ENCODE measurements at regions not wholly inside any gene's neighbourhood (a gene's known extent, or its start where the extent isn't known, plus 50 kb on each side); places are given as distances from the start of the nearest gene placed in this dataset.

DNA sequence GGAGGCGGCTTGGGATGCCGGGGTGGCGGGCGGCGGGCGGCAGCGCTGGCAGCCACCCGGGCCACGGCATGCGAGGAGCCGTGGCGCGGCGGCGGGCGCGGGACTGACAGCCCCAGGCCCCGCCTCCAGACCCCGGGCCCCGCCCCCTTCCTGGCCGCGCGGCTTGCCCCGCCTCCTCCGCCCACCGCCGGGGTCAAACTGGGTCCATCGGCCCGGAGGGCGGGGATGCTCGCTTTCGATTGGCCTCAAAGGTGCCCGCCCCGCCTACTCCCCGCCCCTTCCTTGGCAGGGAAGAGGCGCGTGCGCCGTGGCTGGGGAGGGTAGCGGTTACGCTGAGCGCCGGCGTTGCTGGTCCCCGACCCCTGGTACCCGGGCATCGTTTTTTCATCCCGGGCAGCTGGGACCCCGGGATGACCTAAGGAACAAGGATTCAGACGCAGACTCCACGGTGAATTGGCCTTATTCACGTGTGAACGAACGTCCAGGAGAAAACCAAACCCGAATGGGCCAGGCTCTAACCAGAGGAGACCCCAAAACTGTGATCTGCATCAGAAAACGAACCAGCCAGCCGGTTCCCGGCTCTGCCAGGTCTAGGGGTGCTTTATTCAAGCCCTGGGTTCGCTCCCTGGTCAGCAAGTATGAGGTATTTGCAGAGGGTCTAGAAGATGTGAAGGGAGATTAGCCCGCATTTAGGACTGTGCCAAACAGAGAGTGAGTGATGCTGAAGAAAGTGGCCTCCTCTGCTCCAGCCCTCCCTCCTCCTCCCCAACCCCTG, 117.2 kb upstream of the GUCA2B start:
- no peaks in the 10 kb centered on the region for H3K9me3 ChIP-seq (replicated peaks; ENCODE audit: control insufficient read depth, low read depth, low read length)
- peaks cover 14% of the 10 kb centered on the region for H3K27me3 ChIP-seq (ENCODE audit: control insufficient read depth, insufficient read depth, low read length)
- H3K4me3 ChIP-seq (ENCODE audit: low read length), result peak overlapping the region; percentile 57
- WGBS (ENCODE audit: insufficient coverage), result under 1% methylated on average over 57 of the region's 60 CpGs
- DNase-seq, result peak; percentile 97
- H3K27ac ChIP-seq (ENCODE audit: low read length), result no peak overlapping the region
- H3K36me3 ChIP-seq (ENCODE audit: control insufficient read depth, insufficient read depth, low read length), result no peaks in the 10 kb centered on the region
- H3K4me1 ChIP-seq (ENCODE audit: control insufficient read depth, insufficient read depth, low read length), result peaks cover 9% of the 10 kb centered on the region

DNA sequence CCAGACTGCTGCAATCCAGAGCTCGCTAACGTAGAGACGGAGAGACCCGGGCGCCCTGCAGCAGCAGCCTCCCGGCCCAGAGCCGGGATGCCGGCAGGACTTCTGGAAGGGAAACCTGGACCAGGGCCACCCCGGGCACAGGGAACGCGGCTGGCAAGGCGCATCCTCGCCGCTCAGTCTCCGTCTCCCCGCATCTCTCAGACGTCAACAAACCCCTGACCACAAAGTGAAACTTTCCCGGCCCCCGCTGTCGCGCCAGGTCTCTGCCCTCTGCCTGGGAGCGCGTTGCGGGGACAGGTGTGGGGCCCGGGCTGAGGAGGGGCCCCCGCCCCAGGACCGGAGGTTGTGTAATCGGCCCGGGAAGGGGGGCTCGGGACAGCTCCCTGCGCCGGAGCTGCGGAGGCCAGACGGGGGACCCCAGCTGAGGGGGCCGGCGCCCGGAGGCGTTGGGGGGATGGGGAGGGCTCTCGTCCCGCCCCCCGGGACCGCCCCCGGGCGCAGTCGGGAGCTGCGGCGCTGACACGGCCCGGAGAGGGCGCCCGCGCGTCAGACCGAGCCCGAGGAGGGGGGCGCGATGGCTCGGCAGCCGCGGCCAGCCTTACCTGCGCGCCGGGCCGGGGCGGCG, 116.6 kb upstream of the HIVEP3 start:
- Histone ChIP-seq H3K4me3 (ENCODE audit: low read length) (peak overlapping the region; percentile 87), H3K4me1 (ENCODE audit: control insufficient read depth, insufficient read depth, low read length) (peaks cover 9% of the 10 kb centered on the region), H3K27me3 (ENCODE audit: control insufficient read depth, insufficient read depth, low read length) (peaks cover 14% of the 10 kb centered on the region), H3K9me3 (replicated peaks; ENCODE audit: control insufficient read depth, low read depth, low read length) (no peaks in the 10 kb centered on the region), H3K27ac (ENCODE audit: low read length) (peak overlapping the region; percentile 1), H3K36me3 (ENCODE audit: control insufficient read depth, insufficient read depth, low read length) (no peaks in the 10 kb centered on the region)
- WGBS (ENCODE audit: insufficient coverage), result under 1% methylated on average over 62 of the region's 66 CpGs
- peak; percentile 84 for DNase-seq

DNA sequence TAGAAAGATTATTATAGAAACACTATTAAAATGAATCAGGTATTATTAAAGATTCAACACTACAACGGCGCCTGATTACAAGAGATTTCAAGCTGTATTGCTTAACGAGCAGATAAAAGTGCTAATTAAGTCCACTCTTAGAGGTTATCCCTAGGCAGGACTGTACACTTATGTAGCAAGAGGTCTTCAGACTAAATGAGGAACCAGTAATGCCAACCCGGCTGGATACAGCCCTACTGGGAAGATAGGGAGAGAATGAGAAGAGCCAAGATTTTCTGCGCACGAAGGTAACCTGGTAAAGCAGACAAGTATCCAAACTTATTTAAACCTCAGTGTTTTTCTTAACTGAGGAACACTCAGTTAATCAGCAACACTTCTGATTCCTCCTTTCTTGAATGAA, 115.7 kb upstream of the HIVEP3 start:
- no peak overlapping the region for H3K27ac ChIP-seq (ENCODE audit: low read length)
- 55% methylated on average over 2 of the region's 6 CpGs for WGBS (ENCODE audit: insufficient coverage)
- no peak overlapping the region for H3K4me3 ChIP-seq (ENCODE audit: low read length)
- peaks cover 9% of the 10 kb centered on the region for H3K4me1 ChIP-seq (ENCODE audit: control insufficient read depth, insufficient read depth, low read length)
- H3K27me3 ChIP-seq (ENCODE audit: control insufficient read depth, insufficient read depth, low read length), result peaks cover 14% of the 10 kb centered on the region
- DNase-seq, result no peak
- no peaks in the 10 kb centered on the region for H3K36me3 ChIP-seq (ENCODE audit: control insufficient read depth, insufficient read depth, low read length)
- no peaks in the 10 kb centered on the region for H3K9me3 ChIP-seq (replicated peaks; ENCODE audit: control insufficient read depth, low read depth, low read length)

DNA sequence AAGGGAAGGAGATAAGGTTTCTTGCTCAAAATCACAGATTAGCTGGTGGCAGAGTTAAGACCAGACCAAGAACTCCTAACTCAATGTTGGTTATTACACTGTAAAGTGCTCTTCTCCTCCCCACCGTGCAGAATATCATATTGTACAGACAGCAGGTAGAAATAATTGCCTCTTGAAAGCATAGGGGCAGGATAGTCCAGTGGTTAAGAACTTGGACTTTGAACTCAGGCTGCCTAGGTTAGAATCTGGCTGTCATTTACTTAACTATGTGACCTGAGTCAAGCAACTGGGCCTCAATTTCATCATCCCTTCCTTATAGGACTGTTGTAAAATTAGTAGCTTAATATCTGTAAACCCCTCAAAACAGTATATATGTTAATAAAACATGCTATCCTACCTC, 114.9 kb upstream of the HIVEP3 start:
- Histone ChIP-seq H3K36me3 (ENCODE audit: control insufficient read depth, insufficient read depth, low read length) (no peaks in the 10 kb centered on the region), H3K4me1 (ENCODE audit: control insufficient read depth, insufficient read depth, low read length) (peaks cover 9% of the 10 kb centered on the region), H3K27ac (ENCODE audit: low read length) (no peak overlapping the region), H3K9me3 (replicated peaks; ENCODE audit: control insufficient read depth, low read depth, low read length) (no peaks in the 10 kb centered on the region), H3K27me3 (ENCODE audit: control insufficient read depth, insufficient read depth, low read length) (peaks cover 14% of the 10 kb centered on the region), H3K4me3 (ENCODE audit: low read length) (no peak overlapping the region)
- WGBS (ENCODE audit: insufficient coverage), result no CpG with 5 or more reads among the region's 1 CpG
- no peak for DNase-seq

DNA sequence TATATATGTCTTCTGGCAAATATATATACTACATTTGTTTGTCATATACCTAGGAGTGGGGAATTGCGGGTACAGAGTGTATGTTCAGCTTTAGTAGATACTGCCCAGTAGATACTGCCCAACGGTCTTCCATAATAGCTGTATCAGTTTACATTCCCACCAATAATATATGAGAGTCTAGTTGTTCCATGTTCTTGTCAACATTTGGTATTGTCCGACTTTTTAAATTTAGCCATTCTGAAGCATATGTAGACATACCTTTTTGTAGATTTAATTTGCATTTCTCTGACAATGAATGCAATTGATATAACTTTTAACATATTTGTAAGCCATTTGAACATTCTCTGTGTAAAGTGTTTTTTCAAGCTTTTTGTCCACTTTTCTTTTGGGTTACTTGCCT, 99.0 kb upstream of the HIVEP3 start:
- no peak overlapping the region for H3K27ac ChIP-seq (ENCODE audit: low read length)

DNA sequence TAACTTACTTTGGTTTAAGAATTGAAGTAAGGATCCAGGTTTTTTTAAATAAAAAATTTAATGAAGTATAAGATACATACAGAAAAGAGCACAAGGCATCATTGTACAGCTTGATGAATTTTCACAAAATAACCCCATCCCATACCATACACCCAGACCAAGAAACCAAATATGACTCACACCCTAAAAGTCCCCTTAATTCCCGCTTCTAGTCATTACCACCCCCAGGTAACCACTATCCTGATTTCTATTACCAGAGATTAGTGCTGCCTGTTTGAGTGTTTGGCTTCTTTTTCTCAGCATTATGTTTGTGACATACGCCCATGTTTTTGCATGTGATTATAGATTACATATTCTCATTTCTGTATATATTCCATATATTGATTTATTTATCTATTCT, 98.5 kb upstream of the HIVEP3 start:
- no CpG with 5 or more reads among the region's 2 CpGs for WGBS (ENCODE audit: insufficient coverage)
- no peak for DNase-seq
- Histone ChIP-seq H3K36me3 (ENCODE audit: control insufficient read depth, insufficient read depth, low read length) (no peaks in the 10 kb centered on the region), H3K9me3 (replicated peaks; ENCODE audit: control insufficient read depth, low read depth, low read length) (peaks cover 3% of the 10 kb centered on the region), H3K4me1 (ENCODE audit: control insufficient read depth, insufficient read depth, low read length) (no peaks in the 10 kb centered on the region), H3K4me3 (ENCODE audit: low read length) (no peak overlapping the region), H3K27me3 (ENCODE audit: control insufficient read depth, insufficient read depth, low read length) (no peaks in the 10 kb centered on the region), H3K27ac (ENCODE audit: low read length) (no peak overlapping the region)

More for the DNA sequence above, 99.0 kb upstream of the HIVEP3 start:
- no CpG with 5 or more reads among the region's 3 CpGs for WGBS (ENCODE audit: insufficient coverage)
- H3K36me3 ChIP-seq (ENCODE audit: control insufficient read depth, insufficient read depth, low read length), result no peaks in the 10 kb centered on the region
- H3K4me1 ChIP-seq (ENCODE audit: control insufficient read depth, insufficient read depth, low read length), result no peaks in the 10 kb centered on the region
- H3K9me3 ChIP-seq (replicated peaks; ENCODE audit: control insufficient read depth, low read depth, low read length), result peaks cover 3% of the 10 kb centered on the region
- DNase-seq, result no peak
- H3K27me3 ChIP-seq (ENCODE audit: control insufficient read depth, insufficient read depth, low read length), result no peaks in the 10 kb centered on the region
- H3K4me3 ChIP-seq (ENCODE audit: low read length), result no peak overlapping the region

DNA sequence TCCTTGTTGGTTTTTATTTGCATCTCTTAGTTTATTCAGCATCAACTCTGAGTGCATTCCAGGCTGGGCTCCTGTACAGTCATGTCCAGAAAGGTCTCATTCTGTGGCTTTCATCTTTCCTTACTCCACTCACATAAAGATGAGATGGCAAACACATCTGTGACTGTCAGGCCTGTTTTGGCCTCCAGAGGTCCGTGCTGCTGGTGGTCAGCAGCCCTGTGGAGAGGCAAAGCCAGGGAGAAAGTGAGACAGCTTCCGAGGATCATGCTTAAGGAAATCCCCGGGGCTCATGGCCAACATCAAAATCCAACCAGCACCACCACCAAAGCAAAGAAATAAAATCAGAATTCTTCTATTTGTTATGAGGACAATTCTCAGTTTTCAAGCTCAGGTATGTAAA, 96.1 kb upstream of the HIVEP3 start:
- Histone ChIP-seq H3K4me1 (ENCODE audit: control insufficient read depth, insufficient read depth, low read length) (no peaks in the 10 kb centered on the region), H3K27me3 (ENCODE audit: control insufficient read depth, insufficient read depth, low read length) (no peaks in the 10 kb centered on the region), H3K27ac (ENCODE audit: low read length) (no peak overlapping the region), H3K4me3 (ENCODE audit: low read length) (no peak overlapping the region), H3K36me3 (ENCODE audit: control insufficient read depth, insufficient read depth, low read length) (no peaks in the 10 kb centered on the region), H3K9me3 (replicated peaks; ENCODE audit: control insufficient read depth, low read depth, low read length) (peaks cover 3% of the 10 kb centered on the region)
- WGBS (ENCODE audit: insufficient coverage), result no CpG with 5 or more reads among the region's 3 CpGs
- no peak for DNase-seq

DNA sequence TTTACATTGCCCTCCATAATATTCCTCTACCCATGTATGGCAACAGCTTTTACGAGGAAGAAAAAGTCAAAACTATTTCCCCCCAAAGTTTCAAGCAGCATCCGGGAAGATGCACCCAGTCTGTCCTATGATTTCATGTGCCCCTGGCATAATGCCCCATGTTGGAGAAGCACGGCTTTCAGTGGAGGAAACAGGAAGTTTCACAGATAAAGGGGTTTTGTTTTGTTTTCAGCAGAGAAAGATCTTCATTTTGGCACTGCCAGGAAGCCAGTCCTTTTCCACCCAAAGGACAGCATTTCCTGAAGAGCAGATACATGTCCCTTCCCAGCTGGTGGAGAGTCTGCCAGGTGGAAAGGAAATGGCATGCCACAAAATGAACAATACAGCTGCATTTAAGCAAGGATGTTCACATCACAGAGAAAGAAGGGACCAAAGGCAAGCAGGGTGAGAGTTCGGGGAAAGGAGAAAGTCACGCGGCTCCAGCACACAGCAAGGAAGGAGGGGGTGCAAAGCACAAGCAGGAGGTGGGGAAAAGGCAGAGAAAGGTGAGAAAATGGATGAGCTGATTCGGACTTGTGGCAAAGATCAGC, 95.3 kb upstream of the HIVEP3 start:
- DNase-seq, result peak; percentile 9
- no peaks in the 10 kb centered on the region for H3K36me3 ChIP-seq (ENCODE audit: control insufficient read depth, insufficient read depth, low read length)
- peaks cover 3% of the 10 kb centered on the region for H3K9me3 ChIP-seq (replicated peaks; ENCODE audit: control insufficient read depth, low read depth, low read length)
- H3K27me3 ChIP-seq (ENCODE audit: control insufficient read depth, insufficient read depth, low read length), result no peaks in the 10 kb centered on the region
- no peak overlapping the region for H3K4me3 ChIP-seq (ENCODE audit: low read length)
- WGBS (ENCODE audit: insufficient coverage), result 59% methylated on average over 4 of the region's 7 CpGs
- H3K27ac ChIP-seq (ENCODE audit: low read length), result no peak overlapping the region
- H3K4me1 ChIP-seq (ENCODE audit: control insufficient read depth, insufficient read depth, low read length), result no peaks in the 10 kb centered on the region

DNA sequence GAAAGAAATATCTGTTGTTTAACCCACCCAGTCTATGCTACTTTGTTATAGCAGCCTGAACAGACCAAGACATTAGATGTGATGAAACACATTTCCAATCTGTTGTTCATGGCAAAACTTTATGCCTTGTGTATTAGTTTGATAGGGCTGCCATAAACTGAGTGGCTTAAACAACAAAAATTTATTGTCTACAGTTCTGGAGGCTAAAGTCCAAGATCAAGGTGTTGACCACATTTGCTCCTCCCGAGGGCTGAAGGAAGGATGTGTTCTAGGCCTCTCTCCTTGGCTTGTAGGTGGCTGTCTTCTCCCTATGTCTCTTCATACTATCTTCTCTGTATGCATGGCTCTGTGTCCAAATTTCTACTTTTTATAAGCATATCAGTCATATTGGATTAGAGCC, 94.1 kb upstream of the HIVEP3 start:
- no CpG with 5 or more reads among the region's 1 CpG for WGBS (ENCODE audit: insufficient coverage)
- H3K4me1 ChIP-seq (ENCODE audit: control insufficient read depth, insufficient read depth, low read length), result no peaks in the 10 kb centered on the region

DNA sequence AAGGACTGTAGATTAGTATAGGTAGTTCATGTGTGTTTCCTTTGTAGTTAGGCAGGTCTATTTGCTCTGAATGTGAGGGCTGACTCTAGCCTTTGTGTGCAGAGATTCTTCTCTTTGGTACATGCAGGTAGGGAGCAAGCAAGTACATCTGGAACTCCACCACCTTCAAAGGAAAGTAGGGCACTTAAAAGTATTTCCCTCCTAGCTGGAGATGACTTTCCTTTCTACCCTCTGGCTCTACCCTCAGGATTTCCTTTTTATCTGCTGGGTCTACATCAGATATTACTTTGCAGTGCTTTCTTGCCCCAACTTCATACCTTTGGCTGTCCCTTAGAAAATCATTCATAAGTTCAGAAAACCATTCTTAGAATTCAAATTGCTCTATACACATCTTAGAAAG, 91.7 kb upstream of the HIVEP3 start:
- no peak for DNase-seq
- Histone ChIP-seq H3K9me3 (replicated peaks; ENCODE audit: control insufficient read depth, low read depth, low read length) (no peaks in the 10 kb centered on the region), H3K27ac (ENCODE audit: low read length) (no peak overlapping the region), H3K27me3 (ENCODE audit: control insufficient read depth, insufficient read depth, low read length) (no peaks in the 10 kb centered on the region), H3K4me3 (ENCODE audit: low read length) (no peak overlapping the region), H3K36me3 (ENCODE audit: control insufficient read depth, insufficient read depth, low read length) (no peaks in the 10 kb centered on the region), H3K4me1 (ENCODE audit: control insufficient read depth, insufficient read depth, low read length) (no peaks in the 10 kb centered on the region)

More for the DNA sequence above, 94.1 kb upstream of the HIVEP3 start:
- Histone ChIP-seq H3K4me3 (ENCODE audit: low read length) (no peak overlapping the region), H3K36me3 (ENCODE audit: control insufficient read depth, insufficient read depth, low read length) (no peaks in the 10 kb centered on the region), H3K27me3 (ENCODE audit: control insufficient read depth, insufficient read depth, low read length) (no peaks in the 10 kb centered on the region), H3K27ac (ENCODE audit: low read length) (no peak overlapping the region), H3K9me3 (replicated peaks; ENCODE audit: control insufficient read depth, low read depth, low read length) (no peaks in the 10 kb centered on the region)
- no peak for DNase-seq
